Adrenal gland (tissue), 5 donors: ENCODE measurements at regions not wholly inside any gene's neighbourhood (a gene's known extent, or its start where the extent isn't known, plus 50 kb on each side); places are given as distances from the start of the nearest gene placed in this dataset.

Source experiments
- POLR2A ChIP-seq, 2 donors: fragments of 450-650 bp; IDR thresholded peaks; one replicate each; pipeline ENCODE4 v1.6.1; 2017; ENCODE audit warnings: antibody characterized with exemption in 2 of 2, mild to moderate bottlenecking in 2 of 2, moderate library complexity in 1 of 2
- TF ChIP-seq, protein P1 (sequence below), 6 experiments: fragments of 450-650 bp in 4 of 6; fragments of 200-600 bp in 2 of 6; sonication (generic) in 1 of 6; IDR thresholded peaks; 1 replicate in 5 of 6; 2 replicates in 1 of 6; pipeline versions ENCODE4 v1.5.1 to v1.8.0; 2016 to 2021; ENCODE audit warnings: antibody characterized with exemption in 6 of 6, mild to moderate bottlenecking in 2 of 6, moderate library complexity in 1 of 6
- donor health status: DM: no; HTN: no; CAD: no.

- TF ChIP-seq, protein P1, sequence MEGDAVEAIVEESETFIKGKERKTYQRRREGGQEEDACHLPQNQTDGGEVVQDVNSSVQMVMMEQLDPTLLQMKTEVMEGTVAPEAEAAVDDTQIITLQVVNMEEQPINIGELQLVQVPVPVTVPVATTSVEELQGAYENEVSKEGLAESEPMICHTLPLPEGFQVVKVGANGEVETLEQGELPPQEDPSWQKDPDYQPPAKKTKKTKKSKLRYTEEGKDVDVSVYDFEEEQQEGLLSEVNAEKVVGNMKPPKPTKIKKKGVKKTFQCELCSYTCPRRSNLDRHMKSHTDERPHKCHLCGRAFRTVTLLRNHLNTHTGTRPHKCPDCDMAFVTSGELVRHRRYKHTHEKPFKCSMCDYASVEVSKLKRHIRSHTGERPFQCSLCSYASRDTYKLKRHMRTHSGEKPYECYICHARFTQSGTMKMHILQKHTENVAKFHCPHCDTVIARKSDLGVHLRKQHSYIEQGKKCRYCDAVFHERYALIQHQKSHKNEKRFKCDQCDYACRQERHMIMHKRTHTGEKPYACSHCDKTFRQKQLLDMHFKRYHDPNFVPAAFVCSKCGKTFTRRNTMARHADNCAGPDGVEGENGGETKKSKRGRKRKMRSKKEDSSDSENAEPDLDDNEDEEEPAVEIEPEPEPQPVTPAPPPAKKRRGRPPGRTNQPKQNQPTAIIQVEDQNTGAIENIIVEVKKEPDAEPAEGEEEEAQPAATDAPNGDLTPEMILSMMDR (IDR thresholded peaks at IDR 0.05) = no peak
- no peak for TF ChIP-seq POLR2A (IDR thresholded peaks at IDR 0.05)
Measured at GRCh38 chr1:42033629-42034028, 114.9 kb upstream of the HIVEP3 start.
